BE2C (cell line): ENCODE measurements at regions not wholly inside any gene's neighbourhood (a gene's known extent, or its start where the extent isn't known, plus 50 kb on each side); places are given as distances from the start of the nearest gene placed in this dataset.

Experiments
- DNase-seq: peaks from one replicate; pipeline ENCODE4 v3.0.0-alpha.2; 2020
- H3K27me3 ChIP-seq: fragments of 250-450 bp; sonication (Bioruptor Pico); 2 replicates; pipeline ENCODE4 v1.5.1; 2020; ENCODE audit warnings: mild to moderate bottlenecking
- H3K36me3 ChIP-seq: fragments of 250-450 bp; sonication (Bioruptor Pico); 2 replicates; pipeline ENCODE4 v1.5.1; 2020; ENCODE audit warnings: mild to moderate bottlenecking
- H3K4me1 ChIP-seq: fragments of 250-450 bp; sonication (Bioruptor Pico); 2 replicates; pipeline ENCODE4 v1.5.1; 2020
- H3K4me3 ChIP-seq: 2 replicates; pipeline ENCODE4 v1.5.1; 2011; ENCODE audit warnings: low read depth, low read length
- H3K9me3 ChIP-seq: fragments of 250-450 bp; sonication (Bioruptor Pico); 2 replicates; pipeline ENCODE4 v1.5.1; 2020
- CTCF ChIP-seq: IDR thresholded peaks from 2 replicates; pipeline ENCODE4 v1.5.1; 2012; ENCODE audit warnings: mild to moderate bottlenecking, low read depth, low read length

GRCh38 chr21:28828021-28828420 is 164.7 kb downstream of the LTN1 start:
- no peak for TF ChIP-seq CTCF
- H3K36me3 ChIP-seq = no peaks in the 10 kb centered on the region
- no peak overlapping the region for H3K4me3 ChIP-seq
- DNase-seq = no peak
- no peaks in the 10 kb centered on the region for H3K27me3 ChIP-seq
- H3K9me3 ChIP-seq = no peaks in the 10 kb centered on the region
- H3K4me1 ChIP-seq = peaks cover 10% of the 10 kb centered on the region

GRCh38 chr21:28827422-28827821 is 165.3 kb downstream of the LTN1 start:
- DNase-seq = no peak
- H3K4me3 ChIP-seq = no peak overlapping the region
- H3K4me1 ChIP-seq = peaks cover 10% of the 10 kb centered on the region
- H3K9me3 ChIP-seq = no peaks in the 10 kb centered on the region
- no peak for TF ChIP-seq CTCF
- no peaks in the 10 kb centered on the region for H3K36me3 ChIP-seq
- H3K27me3 ChIP-seq = no peaks in the 10 kb centered on the region

GRCh38 chr21:28826569-28826968 is 166.1 kb downstream of the LTN1 start:
- Histone ChIP-seq H3K9me3 (no peaks in the 10 kb centered on the region), H3K36me3 (no peaks in the 10 kb centered on the region), H3K4me3 (no peak overlapping the region), H3K4me1 (peaks cover 14% of the 10 kb centered on the region), H3K27me3 (no peaks in the 10 kb centered on the region)
- no peak for DNase-seq
- no peak for TF ChIP-seq CTCF

GRCh38 chr21:28826021-28826420 is 166.7 kb downstream of the LTN1 start:
- Histone ChIP-seq H3K27me3 (no peaks in the 10 kb centered on the region), H3K9me3 (no peaks in the 10 kb centered on the region), H3K4me3 (no peak overlapping the region), H3K36me3 (no peaks in the 10 kb centered on the region), H3K4me1 (peaks cover 14% of the 10 kb centered on the region)
- DNase-seq = no peak
- no peak for TF ChIP-seq CTCF

GRCh38 chr21:28823429-28823828 is 169.2 kb downstream of the LTN1 start:
- no peak for TF ChIP-seq CTCF
- no peak for DNase-seq
- Histone ChIP-seq H3K27me3 (no peaks in the 10 kb centered on the region), H3K4me3 (no peak overlapping the region), H3K9me3 (no peaks in the 10 kb centered on the region), H3K4me1 (peaks cover 14% of the 10 kb centered on the region), H3K36me3 (no peaks in the 10 kb centered on the region)

- Histone ChIP-seq H3K9me3 (no peaks in the 10 kb centered on the region), H3K36me3 (no peaks in the 10 kb centered on the region), H3K27me3 (no peaks in the 10 kb centered on the region), H3K4me3 (no peak overlapping the region; the same call in 1 of the 2 replicates), H3K4me1 (peaks cover 14% of the 10 kb centered on the region)
- DNase-seq = peak; percentile 24
- no peak for TF ChIP-seq CTCF
These were observed 170.0 kb downstream of the LTN1 start for GRCh38 chr21:28822486-28823335.
